Thymus (tissue), 11 donors: ENCODE measurements at regions not wholly inside any gene's neighbourhood (a gene's known extent, or its start where the extent isn't known, plus 50 kb on each side); places are given as distances from the start of the nearest gene placed in this dataset.

Experiments used
- DNase-seq, 9 donors: peaks; one replicate each; pipeline ENCODE4 v3.0.0-alpha.2; 2013; ENCODE audit warnings: low spot score in 9 of 9, low read depth in 6 of 9, missing footprints in 1 of 9
- H3K27ac ChIP-seq, 2 donors: one replicate each; pipeline ENCODE4 v1.5.1; 2013; ENCODE audit warnings: control low read depth in 1 of 2, low read depth in 1 of 2, low read length in 1 of 2, mild to moderate bottlenecking in 1 of 2, moderate library complexity in 1 of 2
- H3K27me3 ChIP-seq, 2 donors: one replicate each; pipeline ENCODE4 v1.5.1; 2013; ENCODE audit warnings: low read length in 1 of 2; ENCODE audit not compliant: control insufficient read depth in 2 of 2, insufficient read depth in 1 of 2
- H3K36me3 ChIP-seq, 2 donors: one replicate each; pipeline ENCODE4 v1.5.1; 2013; ENCODE audit warnings: low read length in 1 of 2, mild to moderate bottlenecking in 1 of 2, moderate library complexity in 1 of 2; ENCODE audit not compliant: control insufficient read depth in 2 of 2, insufficient read depth in 2 of 2
- H3K4me1 ChIP-seq, 2 donors: one replicate each; pipeline ENCODE4 v1.5.1; 2013; ENCODE audit warnings: low read length in 2 of 2; ENCODE audit not compliant: control insufficient read depth in 2 of 2, insufficient read depth in 2 of 2
- H3K4me3 ChIP-seq, 2 donors: one replicate each; pipeline ENCODE4 v1.5.1; 2013; ENCODE audit warnings: low read length in 2 of 2, control low read depth in 1 of 2, mild to moderate bottlenecking in 1 of 2
- H3K9me3 ChIP-seq, 2 donors: one replicate each; pipeline ENCODE4 v1.5.1; 2013; ENCODE audit warnings: low read length in 1 of 2, mild to moderate bottlenecking in 1 of 2; ENCODE audit not compliant: control insufficient read depth in 2 of 2, insufficient read depth in 1 of 2
- WGBS: extraction: QIAGEN DNeasy Blood & Tissue Kit; methylation state at CpG from one replicate; pipeline ENCODE4 v1.1.7; 2013; 5-methylcytosine and 5-hydroxymethylcytosine counted together
- donor health status: healthy.

GRCh38 chr2:56464613-56465012 is 280.8 kb downstream of the CCDC85A start:
- Histone ChIP-seq H3K27ac (no peak overlapping the region), H3K4me1 (no peaks in the 10 kb centered on the region), H3K9me3 (peaks cover 0 to 15% of the 10 kb centered on the region in 2 donors), H3K36me3 (no peaks in the 10 kb centered on the region), H3K4me3 (no peak overlapping the region), H3K27me3 (no peaks in the 10 kb centered on the region)
- WGBS: 97% methylated on average over 2 of the region's 2 CpGs
- DNase-seq: no peak

GRCh38 chr2:56465491-56465890 is 281.7 kb downstream of the CCDC85A start:
- peaks cover 0 to 15% of the 10 kb centered on the region in 2 donors for H3K9me3 ChIP-seq
- no peak for DNase-seq
- no peak overlapping the region for H3K4me3 ChIP-seq
- no peaks in the 10 kb centered on the region for H3K4me1 ChIP-seq
- H3K27ac ChIP-seq: no peak overlapping the region
- no peaks in the 10 kb centered on the region for H3K27me3 ChIP-seq
- H3K36me3 ChIP-seq: no peaks in the 10 kb centered on the region

GRCh38 chr2:56473524-56473923 is 289.7 kb downstream of the CCDC85A start:
- Histone ChIP-seq H3K27me3 (no peaks in the 10 kb centered on the region), H3K4me3 (no peak overlapping the region), H3K36me3 (no peaks in the 10 kb centered on the region), H3K9me3 (no peaks in the 10 kb centered on the region), H3K27ac (no peak overlapping the region), H3K4me1 (no peaks in the 10 kb centered on the region)
- no peak for DNase-seq

GRCh38 chr2:56474412-56475158 is 290.8 kb downstream of the CCDC85A start:
- peak in 1 of 9 donors; percentile 0 for DNase-seq
- Histone ChIP-seq H3K27ac (no peak overlapping the region), H3K4me1 (no peaks in the 10 kb centered on the region), H3K9me3 (no peaks in the 10 kb centered on the region), H3K4me3 (no peak overlapping the region), H3K36me3 (no peaks in the 10 kb centered on the region), H3K27me3 (no peaks in the 10 kb centered on the region)
- WGBS: 64% methylated on average over 4 of the region's 4 CpGs

GRCh38 chr2:56475191-56475590 is 291.4 kb downstream of the CCDC85A start:
- 79% methylated on average over 2 of the region's 2 CpGs for WGBS
- Histone ChIP-seq H3K27ac (no peak overlapping the region), H3K4me3 (no peak overlapping the region), H3K9me3 (no peaks in the 10 kb centered on the region), H3K27me3 (no peaks in the 10 kb centered on the region), H3K36me3 (no peaks in the 10 kb centered on the region), H3K4me1 (no peaks in the 10 kb centered on the region)
- no peak for DNase-seq

- WGBS: 93% methylated on average over 8 of the region's 8 CpGs
- no peak overlapping the region for H3K27ac ChIP-seq
- H3K36me3 ChIP-seq: no peaks in the 10 kb centered on the region
- DNase-seq: no peak
- H3K9me3 ChIP-seq: no peaks in the 10 kb centered on the region
- no peaks in the 10 kb centered on the region for H3K4me1 ChIP-seq
- no peaks in the 10 kb centered on the region for H3K27me3 ChIP-seq
- H3K4me3 ChIP-seq: no peak overlapping the region
These were observed 292.8 kb downstream of the CCDC85A start for GRCh38 chr2:56476509-56477071.

- Histone ChIP-seq H3K4me3 (no peak overlapping the region), H3K27ac (no peak overlapping the region), H3K4me1 (no peaks in the 10 kb centered on the region), H3K27me3 (no peaks in the 10 kb centered on the region), H3K36me3 (no peaks in the 10 kb centered on the region), H3K9me3 (no peaks in the 10 kb centered on the region)
- no peak for DNase-seq
These were observed 294.2 kb downstream of the CCDC85A start for GRCh38 chr2:56478027-56478426.

- H3K36me3 ChIP-seq: no peaks in the 10 kb centered on the region
- WGBS: 52% methylated on average over 2 of the region's 2 CpGs
- no peak overlapping the region for H3K27ac ChIP-seq
- no peak overlapping the region for H3K4me3 ChIP-seq
- H3K27me3 ChIP-seq: no peaks in the 10 kb centered on the region
- no peaks in the 10 kb centered on the region for H3K9me3 ChIP-seq
- DNase-seq: no peak
- H3K4me1 ChIP-seq: no peaks in the 10 kb centered on the region
These were observed 299.3 kb downstream of the CCDC85A start for GRCh38 chr2:56483081-56483480.

GRCh38 chr2:56484906-56485305 is 301.1 kb downstream of the CCDC85A start:
- Histone ChIP-seq H3K4me1 (no peaks in the 10 kb centered on the region), H3K36me3 (no peaks in the 10 kb centered on the region), H3K27me3 (no peaks in the 10 kb centered on the region), H3K27ac (no peak overlapping the region), H3K4me3 (no peak overlapping the region), H3K9me3 (no peaks in the 10 kb centered on the region)
- DNase-seq: no peak
